HG03135 (cell line): ENCODE measurements at regions not wholly inside any gene's neighbourhood (a gene's known extent, or its start where the extent isn't known, plus 50 kb on each side); places are given as distances from the start of the nearest gene placed in this dataset.

Source experiments
- ATAC-seq: cut with Tn5 transposase; IDR thresholded peaks from one replicate; pipeline ENCODE4 v1.9.1; 2021; ENCODE audit warnings: mild to moderate bottlenecking, moderate library complexity; ENCODE audit not compliant: unreplicated experiment

DNA sequence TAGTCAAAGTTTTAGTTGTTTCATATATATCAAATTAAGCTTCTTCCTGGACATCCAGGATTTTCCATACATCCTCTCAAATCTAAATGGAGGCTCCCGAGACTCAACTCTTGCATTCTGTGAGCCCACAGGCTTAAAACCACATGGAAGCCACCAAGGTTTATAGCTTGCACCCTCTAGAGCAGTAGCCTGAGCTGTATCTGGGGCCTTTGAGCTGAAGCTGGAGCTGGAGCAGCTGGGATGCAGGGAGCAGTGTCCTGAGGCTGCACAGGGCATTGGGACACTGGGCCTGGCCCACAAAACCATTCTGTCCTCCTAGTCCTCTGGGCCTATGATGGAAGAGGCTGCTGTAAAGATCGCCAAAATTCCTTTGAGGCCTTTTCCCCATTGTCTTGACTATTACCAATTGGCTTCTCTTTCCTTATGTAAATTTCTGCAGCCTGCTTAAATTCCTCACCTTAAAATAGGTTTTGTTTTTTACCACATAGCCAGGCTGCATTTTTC, 151.0 kb downstream of the COX7C start:
- ATAC-seq = no peak

- no peak for ATAC-seq
Observed at GRCh38 chr5:86780018-86780417, 162.3 kb downstream of the COX7C start.

- ATAC-seq = no peak
Observed at GRCh38 chr5:86786955-86787354, 169.2 kb downstream of the COX7C start.

- ATAC-seq = no peak
Observed at GRCh38 chr5:86795659-86796058, 177.9 kb downstream of the COX7C start.

DNA sequence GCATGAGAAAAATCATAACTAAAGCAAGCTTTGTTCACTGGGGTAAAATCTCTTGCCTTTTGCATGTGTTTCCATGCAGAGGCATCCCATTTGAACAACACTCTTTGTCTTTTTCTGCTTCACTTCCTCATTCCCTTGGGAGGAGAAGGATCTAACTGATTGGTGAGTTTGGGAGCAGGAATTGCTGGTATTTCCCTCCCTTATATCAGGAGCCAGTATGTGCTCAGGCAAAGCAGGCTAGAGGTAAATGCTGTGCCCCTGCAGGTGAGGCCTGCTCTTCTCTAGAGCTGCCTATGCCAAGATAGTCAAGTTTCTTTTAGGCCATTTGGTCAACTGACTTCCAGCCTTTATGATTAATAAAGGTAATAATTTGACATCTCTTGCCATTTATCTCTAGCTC, 179.9 kb downstream of the COX7C start:
- no peak for ATAC-seq

GRCh38 chr5:86806206-86806605, 188.5 kb downstream of the COX7C start:
- ATAC-seq = no peak

DNA sequence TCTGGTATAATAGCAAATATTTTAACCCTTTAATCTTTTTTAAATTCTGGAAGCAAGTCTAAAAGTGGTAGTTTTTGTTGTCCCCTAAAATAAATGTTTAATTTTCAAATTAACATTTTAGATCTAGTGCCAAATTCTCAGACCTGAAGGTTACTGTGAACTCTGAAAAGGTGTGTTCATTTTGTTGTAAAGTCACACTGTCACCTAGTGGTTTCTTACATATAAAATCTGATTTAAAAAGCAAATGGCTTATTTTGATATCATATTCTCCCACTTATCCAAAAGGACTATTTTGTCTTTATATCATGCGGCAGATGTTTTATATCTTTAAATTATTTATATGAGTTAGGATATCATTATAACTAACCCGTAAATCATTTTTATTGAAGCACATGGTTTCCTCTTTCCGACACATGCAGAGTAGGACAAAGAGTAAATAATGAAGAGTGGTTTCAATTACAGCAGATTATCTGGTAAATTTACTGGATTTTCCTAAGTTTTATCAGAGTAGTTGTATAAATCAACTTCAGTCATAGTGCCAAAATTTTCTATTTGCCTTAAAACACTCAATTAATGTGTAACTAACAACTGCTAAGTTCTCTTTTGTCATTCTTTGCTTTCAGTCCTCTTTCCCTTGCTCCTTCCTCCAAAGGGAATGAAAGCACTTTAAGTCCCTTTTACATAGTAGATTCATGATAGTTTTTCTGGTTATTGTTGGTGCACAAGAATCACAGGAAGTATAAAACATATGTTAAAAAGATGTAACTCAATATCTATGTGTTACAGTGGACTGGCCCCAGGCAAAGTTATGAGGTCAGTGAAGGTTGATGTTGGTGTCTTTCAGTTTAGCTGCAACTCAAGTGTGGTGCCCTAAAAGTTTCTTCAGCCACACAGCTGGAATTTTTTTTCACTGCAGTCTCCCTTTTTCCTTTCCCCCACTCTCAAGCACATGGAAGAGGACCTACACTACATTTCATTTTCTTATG, 189.6 kb downstream of the COX7C start:
- no peak for ATAC-seq

- no peak for ATAC-seq
Observed at GRCh38 chr5:86814315-86814714, 196.6 kb downstream of the COX7C start.

DNA sequence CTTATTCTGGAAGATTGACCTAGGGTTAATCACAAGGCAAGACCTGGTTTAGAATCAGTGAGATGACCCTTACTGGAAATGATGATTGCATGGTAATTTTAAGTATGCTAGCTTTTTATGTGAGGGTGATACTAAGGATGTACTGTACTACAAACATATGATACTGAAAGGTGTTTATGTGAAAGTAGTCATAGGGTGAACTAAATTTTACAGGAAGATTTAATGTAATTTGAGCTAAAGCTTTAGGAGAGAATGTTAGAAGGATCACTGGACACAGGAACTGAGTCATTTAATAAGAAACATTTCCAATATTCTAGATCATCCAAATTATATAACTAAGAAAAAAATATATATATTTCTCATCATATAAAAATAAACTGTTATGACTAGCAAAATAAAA, 197.2 kb downstream of the COX7C start:
- ATAC-seq = no peak

- ATAC-seq = no peak
Observed at GRCh38 chr5:86824637-86825036, 206.9 kb downstream of the COX7C start.

- ATAC-seq = no peak
Observed at GRCh38 chr5:86831128-86831527, 213.4 kb downstream of the COX7C start.

GRCh38 chr5:86833868-86834267, 216.1 kb downstream of the COX7C start:
- no peak for ATAC-seq

- ATAC-seq = no peak
Observed at GRCh38 chr5:86837610-86838009, 219.9 kb downstream of the COX7C start.

- no peak for ATAC-seq
Observed at GRCh38 chr5:86838083-86838482, 220.3 kb downstream of the COX7C start.

GRCh38 chr5:86841000-86841644, 223.4 kb downstream of the COX7C start:
- no peak for ATAC-seq

GRCh38 chr5:86858442-86858841, 240.7 kb downstream of the COX7C start:
- no peak for ATAC-seq

- no peak for ATAC-seq
Observed at GRCh38 chr5:86861512-86861911, 243.8 kb downstream of the COX7C start.

- ATAC-seq = no peak
Observed at GRCh38 chr5:86862093-86862492, 244.4 kb downstream of the COX7C start.

- ATAC-seq = no peak
Observed at GRCh38 chr5:86864051-86864450, 246.3 kb downstream of the COX7C start.

DNA sequence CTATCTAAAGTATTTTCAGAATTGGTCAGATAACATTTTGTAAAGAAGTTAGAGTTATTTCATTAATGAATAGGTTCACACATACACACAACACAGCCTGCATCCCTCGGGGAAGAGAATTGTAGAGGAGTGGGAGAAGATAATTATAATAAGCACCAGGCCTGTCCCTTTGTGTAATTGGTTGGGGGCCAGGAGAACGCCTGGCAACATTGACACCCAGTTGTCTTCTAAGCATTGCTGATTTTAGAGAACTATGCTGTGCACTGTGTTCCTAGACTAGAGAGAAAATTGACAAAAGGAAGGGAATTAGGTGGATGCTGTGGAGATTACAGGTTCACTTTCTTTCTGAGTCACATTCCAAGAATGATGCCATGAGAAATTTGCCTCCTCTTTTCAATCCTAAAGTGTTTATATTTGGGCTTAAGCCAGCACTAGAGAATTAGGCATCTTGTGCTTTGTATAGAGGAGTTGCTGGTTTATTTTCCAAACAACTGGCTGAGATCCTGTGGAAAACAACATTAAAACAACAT, 247.6 kb downstream of the COX7C start:
- ATAC-seq = no peak

DNA sequence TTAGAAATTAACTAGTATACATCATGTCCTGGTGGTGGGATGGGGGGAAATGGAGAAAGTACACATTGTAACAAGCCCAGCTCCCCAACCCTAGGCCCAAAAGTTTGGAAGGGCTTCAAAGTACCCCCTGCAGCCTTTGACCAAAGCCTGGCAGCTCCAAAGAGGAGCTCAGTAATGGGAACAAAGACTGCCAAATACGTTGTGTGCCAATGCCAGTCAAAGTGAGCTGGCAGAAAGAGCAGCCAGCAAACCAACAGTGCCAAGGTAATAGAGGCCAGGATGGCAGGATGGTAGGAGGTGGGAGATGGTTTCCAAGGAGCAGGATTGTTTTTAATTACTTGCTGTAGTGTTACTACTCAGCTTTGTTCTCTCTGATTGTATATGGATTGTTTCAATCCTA, 248.3 kb downstream of the COX7C start:
- no peak for ATAC-seq

DNA sequence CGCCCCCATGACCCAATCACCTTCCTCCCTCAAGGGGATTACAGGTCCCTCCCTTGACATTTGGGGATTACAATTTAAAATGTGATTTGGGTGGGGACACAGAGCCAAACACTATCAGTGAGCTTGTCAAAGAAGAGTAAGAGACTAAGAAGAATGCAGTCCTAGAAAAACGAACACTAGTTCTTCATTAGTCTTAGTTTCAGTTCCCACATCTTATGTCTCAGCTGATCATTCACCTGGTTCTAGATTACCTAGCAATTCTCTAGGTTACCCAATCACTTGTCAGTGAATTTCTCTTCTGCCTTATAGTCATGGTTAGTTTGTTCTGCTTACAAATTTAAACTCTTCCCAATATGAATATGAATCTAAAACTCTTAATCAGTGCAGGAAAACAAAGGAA, 251.5 kb downstream of the COX7C start:
- no peak for ATAC-seq
